PC-9 (cell line): ENCODE measurements at regions not wholly inside any gene's neighbourhood (a gene's known extent, or its start where the extent isn't known, plus 50 kb on each side); places are given as distances from the start of the nearest gene placed in this dataset.

Experiments used
- CTCF ChIP-seq: fragments of 200-600 bp; sonication (generic); conservative IDR thresholded peaks from 2 replicates; pipeline ENCODE4 v1.6.1; 2017; ENCODE audit warnings: mixed run types, antibody characterized with exemption, mild to moderate bottlenecking, moderate library complexity
- EZH2 ChIP-seq: fragments of 200-600 bp; sonication (generic); IDR thresholded peaks from 2 replicates; pipeline ENCODE4 v1.8.0; 2017; ENCODE audit warnings: antibody characterized with exemption, low read depth

- TF ChIP-seq CTCF, result no peak
- no peak for TF ChIP-seq EZH2
These were observed 394.0 kb upstream of the CXADR start for GRCh38 chr21:17118638-17119384.
